HG02938 (cell line): ENCODE measurements at regions not wholly inside any gene's neighbourhood (a gene's known extent, or its start where the extent isn't known, plus 50 kb on each side); places are given as distances from the start of the nearest gene placed in this dataset.
"Not testable (repeated sequence)": the region's sequence is repeated elsewhere in the genome, so short reads cannot be mapped to it uniquely, and the experiment has no call there.

ENCODE experiments used
- ATAC-seq: cut with Tn5 transposase; IDR thresholded peaks from one replicate; pipeline ENCODE4 v1.9.1; 2021; ENCODE audit warnings: mild to moderate bottlenecking, moderate library complexity; ENCODE audit not compliant: unreplicated experiment

DNA sequence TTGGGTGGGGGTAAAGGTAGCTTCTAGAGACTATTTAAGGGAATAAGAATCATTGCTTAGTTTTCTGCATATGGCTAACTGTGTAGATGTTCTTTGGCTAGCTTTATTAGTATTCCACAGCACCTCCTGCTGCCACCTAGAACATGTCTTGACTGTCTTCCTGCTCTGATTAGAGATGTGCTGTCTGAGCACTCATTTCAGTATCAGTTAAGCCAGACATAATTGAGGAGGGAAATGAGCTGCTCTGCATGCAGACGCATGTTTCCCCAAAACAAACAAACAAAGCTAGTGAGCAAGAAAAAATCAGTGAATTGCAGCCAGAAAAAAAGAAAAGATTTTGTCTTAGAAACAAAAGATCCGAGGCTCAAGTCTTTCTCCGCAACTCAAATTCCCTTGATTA lies 402.2 kb downstream of the AASDHPPT start:
- ATAC-seq: no peak

- ATAC-seq: no peak
These were observed 403.2 kb downstream of the AASDHPPT start for GRCh38 chr11:106480581-106481190.

DNA sequence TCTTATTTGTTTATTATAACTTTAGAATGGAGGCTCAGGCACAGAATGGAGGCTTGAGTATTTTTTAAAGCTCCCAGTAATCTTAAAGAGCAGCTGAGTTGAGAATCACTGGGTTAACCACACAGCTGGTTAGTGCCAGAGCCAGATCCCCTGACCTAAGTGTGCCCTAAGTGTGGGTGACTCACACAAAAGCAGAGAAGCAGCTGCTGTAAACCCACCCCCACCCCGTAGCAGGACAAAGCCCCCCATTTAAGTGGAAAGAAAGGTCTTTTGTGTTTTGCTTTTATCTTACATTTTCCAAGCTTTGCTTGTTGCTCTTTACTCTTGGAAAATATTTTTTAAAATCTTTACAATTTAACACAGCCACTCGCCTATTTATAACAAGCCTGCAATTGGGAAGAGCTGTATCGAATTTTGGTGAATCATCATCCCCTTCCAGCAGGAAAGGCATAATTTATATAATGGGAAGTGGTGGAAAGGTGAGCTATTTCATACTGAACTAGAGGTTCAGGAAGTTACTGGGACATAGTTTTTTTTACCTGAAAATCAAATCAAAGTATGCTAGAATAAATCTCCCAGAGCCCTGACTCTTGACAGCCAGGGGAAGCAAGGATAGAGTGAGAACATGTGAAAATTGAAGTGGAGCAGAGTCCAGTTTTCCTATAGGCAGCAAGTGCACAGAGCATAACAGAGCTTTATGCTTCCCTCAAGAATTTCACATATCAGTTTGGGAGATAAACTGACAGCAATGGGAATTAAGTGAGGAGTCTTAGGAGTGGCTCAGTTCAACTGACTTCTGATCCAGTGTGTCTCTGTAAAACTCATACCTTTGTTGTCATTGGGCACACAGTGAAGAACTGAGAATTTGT lies 405.7 kb downstream of the AASDHPPT start:
- no peak for ATAC-seq

DNA sequence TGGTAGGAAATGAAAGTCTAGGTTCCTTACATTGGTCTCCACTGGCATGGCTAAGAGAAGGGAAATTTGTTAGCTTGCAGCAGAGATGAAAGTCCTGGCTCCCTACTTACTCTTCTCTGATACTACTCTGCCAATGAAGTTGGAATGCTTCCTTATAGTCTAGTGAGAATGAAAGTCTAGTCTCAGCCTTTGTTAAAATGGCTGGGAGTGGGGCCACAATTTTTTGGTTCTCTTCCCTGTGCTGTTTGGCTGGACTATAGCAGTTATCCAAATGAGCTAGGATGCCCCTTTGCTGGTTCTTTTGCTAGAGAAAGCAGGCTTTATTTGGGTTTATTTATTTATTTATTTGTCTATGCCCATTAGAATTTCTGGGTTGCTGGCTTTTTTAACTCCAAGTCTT lies 414.3 kb downstream of the AASDHPPT start:
- no peak for ATAC-seq

DNA sequence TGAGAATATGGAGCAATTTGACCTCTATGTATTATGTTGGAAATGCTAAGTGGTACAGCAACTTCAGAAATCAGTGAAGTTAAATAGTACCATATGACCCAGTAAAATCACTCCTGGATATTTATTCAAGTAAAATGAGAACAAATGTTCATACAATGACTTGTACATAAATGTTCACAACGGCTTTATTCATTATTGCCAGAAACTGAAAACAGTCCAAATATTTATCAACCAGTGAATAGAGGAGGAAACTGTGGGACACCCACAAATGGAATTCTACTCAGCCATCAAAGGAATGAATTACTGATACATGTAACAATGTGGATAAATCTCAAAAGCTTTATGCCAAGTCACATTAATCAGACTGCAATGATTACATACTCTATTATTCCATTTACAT lies 416.3 kb downstream of the AASDHPPT start:
- ATAC-seq: no peak

- no peak for ATAC-seq
These were observed 417.6 kb downstream of the AASDHPPT start for GRCh38 chr11:106495046-106495445.

- no peak for ATAC-seq
These were observed 419.2 kb downstream of the AASDHPPT start for GRCh38 chr11:106496677-106497076.

- no peak for ATAC-seq
These were observed 419.9 kb downstream of the AASDHPPT start for GRCh38 chr11:106497321-106497720.

- ATAC-seq: no peak
These were observed 420.4 kb downstream of the AASDHPPT start for GRCh38 chr11:106497822-106498221.

DNA sequence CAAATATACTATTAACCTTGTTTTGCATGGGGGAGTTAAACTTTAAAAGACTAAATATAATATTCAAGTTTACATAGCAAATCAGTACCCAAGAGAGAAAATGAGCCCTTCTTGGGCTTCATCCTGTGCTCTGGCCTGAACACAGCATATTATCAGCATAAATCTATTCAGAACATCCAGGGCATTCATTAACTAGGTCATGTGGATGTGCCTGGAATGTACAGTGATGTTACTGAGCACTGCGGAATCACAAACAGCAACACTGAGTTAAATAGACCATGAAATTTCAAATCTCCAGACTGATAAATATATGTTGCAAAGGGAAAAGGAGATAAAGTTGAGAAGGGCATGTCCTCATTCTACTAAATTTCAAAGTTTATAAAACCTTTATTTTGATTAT lies 426.4 kb downstream of the AASDHPPT start:
- ATAC-seq: no peak

DNA sequence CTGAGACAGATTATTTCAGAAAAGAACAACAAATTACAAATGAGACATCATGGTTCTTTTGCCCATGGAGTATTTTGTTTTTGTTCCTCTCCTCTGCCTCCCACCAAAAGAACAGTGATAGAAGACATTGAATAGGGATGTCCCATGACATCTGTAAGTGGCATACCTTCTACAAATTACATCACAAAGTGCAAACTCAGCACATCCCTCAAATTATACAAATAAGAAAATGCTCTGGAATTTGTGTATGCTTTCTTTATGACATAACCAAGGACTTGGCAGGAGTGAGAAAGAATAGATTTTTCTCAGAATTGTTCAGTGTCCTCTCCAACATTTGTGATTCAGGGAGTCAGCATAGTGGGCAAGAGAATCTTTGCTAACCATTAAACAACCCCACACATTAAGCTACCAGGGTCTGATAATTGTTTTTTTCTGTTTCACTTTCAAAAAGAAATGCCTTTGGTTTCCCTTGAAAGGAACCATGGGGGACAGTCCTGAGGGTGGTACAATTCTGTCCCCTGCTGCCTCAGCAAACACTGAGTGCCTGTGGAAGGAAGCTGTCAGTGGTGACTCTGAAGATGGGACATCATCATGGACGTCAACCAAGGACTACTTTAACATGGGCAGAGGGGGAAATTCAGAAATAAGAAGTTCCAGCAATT lies 430.3 kb downstream of the AASDHPPT start:
- no peak for ATAC-seq

DNA sequence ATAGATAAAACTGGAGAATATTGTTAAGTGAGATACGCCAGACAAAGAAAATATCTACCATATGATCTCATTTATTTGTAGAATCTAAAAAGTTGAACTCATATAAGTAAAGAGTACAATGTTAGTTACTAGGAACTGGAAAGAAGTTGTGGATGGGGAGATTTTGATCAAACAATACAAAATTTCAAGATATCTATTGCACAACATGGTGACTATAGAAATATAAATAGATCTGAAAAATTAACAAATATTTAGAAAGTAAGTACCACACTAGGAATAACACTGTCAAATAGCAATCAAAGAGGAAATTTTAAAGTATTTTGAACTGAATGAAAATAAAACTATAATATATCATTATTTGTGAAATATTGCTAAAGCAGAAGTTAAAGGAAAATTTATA lies 437.2 kb downstream of the AASDHPPT start:
- ATAC-seq: no peak

DNA sequence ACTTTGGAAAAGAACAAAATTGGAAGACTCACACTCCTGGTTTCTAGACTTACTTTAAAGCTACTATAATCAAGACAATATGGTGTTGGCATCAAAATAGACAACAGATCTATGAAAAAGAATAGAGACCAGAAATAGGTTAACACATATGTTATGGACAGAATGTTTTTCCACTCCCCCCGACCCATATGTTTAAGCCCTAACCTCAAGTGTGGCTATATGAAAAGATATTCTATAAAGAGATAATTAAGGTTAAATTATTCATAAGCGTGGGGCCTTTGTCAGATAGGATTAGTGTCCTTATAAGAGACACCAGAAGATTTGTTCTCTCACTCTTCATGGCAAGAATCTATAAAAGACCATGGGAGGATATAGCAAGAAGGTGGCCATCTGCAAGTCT lies 440.0 kb downstream of the AASDHPPT start:
- no peak for ATAC-seq

GRCh38 chr11:106520146-106520912 lies 442.9 kb downstream of the AASDHPPT start:
- ATAC-seq: no peak

GRCh38 chr11:106520920-106521319 lies 443.5 kb downstream of the AASDHPPT start:
- no peak for ATAC-seq

DNA sequence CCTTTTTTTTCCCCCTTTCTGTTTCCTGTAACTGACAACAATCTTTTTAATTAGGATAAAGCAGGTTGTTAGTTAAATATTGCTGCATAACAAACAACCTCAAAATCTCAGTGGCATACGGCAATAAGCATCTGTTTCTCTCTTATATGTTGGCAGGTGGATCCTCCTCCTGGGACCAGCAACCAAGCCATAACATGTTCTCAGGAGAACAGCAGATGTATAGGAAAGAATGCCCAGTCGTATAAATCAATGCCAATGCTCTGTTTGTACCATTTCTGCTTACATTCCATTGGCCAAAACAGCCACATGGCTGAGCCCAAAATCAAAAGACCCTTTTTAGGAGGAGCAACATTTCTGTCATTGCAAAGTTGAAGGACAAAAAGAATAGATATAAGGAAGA lies 445.7 kb downstream of the AASDHPPT start:
- no peak for ATAC-seq

DNA sequence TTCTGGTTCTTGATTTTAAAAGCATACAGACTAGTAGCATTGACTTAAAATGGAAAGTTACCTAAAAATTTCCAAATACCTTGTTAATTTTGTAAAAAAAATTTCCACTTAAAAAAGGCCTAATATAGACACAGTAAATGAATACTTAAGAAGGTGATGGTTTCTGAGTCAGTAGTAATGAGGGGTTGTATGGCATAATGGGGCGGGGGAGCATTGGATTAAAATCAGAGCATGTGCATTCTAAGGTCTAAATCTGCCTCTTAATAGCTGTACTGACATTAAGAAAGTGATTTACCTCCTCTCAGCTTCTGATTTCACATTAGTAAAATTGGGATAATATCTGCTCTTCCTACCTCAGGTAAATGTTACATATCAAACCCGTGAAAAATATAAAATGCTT lies 446.5 kb downstream of the AASDHPPT start:
- no peak for ATAC-seq

DNA sequence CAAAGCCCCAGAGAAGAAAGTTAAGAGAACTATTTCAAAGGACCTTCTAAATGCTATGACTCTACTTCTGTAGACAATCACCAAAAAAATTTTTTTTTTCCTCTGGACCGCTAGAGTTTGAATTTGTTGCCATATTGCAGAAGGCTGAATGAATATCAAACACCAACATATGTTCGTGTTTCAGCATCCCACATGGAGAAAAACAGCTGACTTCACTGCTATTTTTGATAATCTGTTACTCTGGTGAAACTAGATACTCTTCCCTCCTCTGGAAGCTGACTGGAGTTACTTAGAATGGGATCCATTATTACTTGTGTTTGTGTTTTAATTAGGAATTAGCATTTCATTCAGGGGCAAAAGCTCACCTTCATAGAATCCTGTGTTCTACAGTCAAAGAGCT lies 447.0 kb downstream of the AASDHPPT start:
- ATAC-seq: no peak

DNA sequence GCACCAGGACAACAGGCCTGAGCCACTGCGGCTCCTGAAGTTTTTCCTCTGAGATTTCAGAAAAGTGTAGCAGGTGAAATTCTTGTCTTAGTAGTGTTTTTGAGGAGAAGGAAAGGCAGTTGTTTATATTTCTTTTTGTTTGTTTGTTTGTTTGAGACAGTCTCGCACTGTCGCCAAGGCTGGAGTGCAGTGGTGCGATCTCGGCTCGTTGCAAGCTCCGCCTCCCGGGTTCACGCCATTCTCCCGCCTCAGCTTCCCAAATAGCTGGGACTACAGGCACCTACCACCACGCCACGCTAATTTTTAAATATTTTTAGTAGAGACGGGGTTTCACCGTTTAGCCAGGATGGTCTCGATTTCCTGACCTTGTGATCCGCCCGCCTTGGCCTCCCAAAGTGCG lies 454.2 kb downstream of the AASDHPPT start:
- not testable (repeated sequence) for ATAC-seq

DNA sequence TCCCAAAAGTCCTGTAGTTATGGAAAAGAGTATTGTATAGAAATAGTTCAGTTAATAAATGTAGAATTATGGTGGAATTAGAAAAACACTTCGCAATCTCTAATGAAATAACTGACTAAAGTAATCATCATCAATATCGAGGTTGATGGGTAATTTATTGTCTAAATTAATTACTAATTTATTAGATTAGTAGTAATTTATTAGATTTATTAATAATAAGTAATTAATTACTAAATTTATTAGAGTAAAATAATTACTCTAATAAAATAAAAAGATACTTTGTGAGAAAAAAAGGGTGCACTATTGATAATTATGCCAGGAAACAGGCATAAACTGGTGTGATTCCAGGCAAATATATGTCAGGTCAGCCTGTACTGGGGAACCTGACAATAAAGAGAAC lies 455.6 kb downstream of the AASDHPPT start:
- no peak for ATAC-seq

- no peak for ATAC-seq
These were observed 462.5 kb downstream of the AASDHPPT start for GRCh38 chr11:106540001-106540400.
